ENCODE measurements at regions not wholly inside any gene's neighbourhood (a gene's known extent, or its start where the extent isn't known, plus 50 kb on each side); places are given as distances from the start of the nearest gene placed in this dataset.

- no peak overlapping the region for H3K4me2 ChIP-seq (ENCODE audit: low read depth, low read length)
- no peak for TF ChIP-seq RCOR1 (IDR thresholded peaks at IDR 0.05; ENCODE audit: insufficient replicate concordance, low read length)
- no peak for TF ChIP-seq MAZ (IDR thresholded peaks at IDR 0.05; ENCODE audit: borderline replicate concordance, low read depth, low read length)
- no peak for TF ChIP-seq RAD21 (IDR thresholded peaks at IDR 0.05; ENCODE audit: low read length)
- TF ChIP-seq, protein P1, sequence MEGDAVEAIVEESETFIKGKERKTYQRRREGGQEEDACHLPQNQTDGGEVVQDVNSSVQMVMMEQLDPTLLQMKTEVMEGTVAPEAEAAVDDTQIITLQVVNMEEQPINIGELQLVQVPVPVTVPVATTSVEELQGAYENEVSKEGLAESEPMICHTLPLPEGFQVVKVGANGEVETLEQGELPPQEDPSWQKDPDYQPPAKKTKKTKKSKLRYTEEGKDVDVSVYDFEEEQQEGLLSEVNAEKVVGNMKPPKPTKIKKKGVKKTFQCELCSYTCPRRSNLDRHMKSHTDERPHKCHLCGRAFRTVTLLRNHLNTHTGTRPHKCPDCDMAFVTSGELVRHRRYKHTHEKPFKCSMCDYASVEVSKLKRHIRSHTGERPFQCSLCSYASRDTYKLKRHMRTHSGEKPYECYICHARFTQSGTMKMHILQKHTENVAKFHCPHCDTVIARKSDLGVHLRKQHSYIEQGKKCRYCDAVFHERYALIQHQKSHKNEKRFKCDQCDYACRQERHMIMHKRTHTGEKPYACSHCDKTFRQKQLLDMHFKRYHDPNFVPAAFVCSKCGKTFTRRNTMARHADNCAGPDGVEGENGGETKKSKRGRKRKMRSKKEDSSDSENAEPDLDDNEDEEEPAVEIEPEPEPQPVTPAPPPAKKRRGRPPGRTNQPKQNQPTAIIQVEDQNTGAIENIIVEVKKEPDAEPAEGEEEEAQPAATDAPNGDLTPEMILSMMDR (conservative IDR thresholded peaks at IDR 0.05; ENCODE audit: low read depth, low read length): no peak
- no peak for TF ChIP-seq POLR2A (IDR thresholded peaks at IDR 0.05; ENCODE audit: low read depth, low read length)
- no peak for TF ChIP-seq CEBPB (IDR thresholded peaks at IDR 0.05; ENCODE audit: low read depth, low read length)
- no peak for TF ChIP-seq CHD1 (IDR thresholded peaks at IDR 0.05; ENCODE audit: low read depth, low read length)
- no peak for TF ChIP-seq NFE2L2 (IDR thresholded peaks at IDR 0.05; ENCODE audit: low read depth, low read length)
- no peak for TF ChIP-seq SMC3 (IDR thresholded peaks at IDR 0.05; ENCODE audit: low read depth, low read length)
- no peak for TF ChIP-seq MXI1 (IDR thresholded peaks at IDR 0.05; ENCODE audit: borderline replicate concordance, low read depth, low read length)
- no peak for TF ChIP-seq ELK1 (IDR thresholded peaks at IDR 0.05; ENCODE audit: borderline replicate concordance, low read depth, low read length)
- no peak for TF ChIP-seq FOS (IDR thresholded peaks at IDR 0.05; ENCODE audit: low read depth, low read length)
- TF ChIP-seq MAFK (IDR thresholded peaks at IDR 0.05; ENCODE audit: low read depth, low read length): no peak
- TF ChIP-seq BHLHE40 (IDR thresholded peaks at IDR 0.05; ENCODE audit: low read depth, low read length): no peak
- TF ChIP-seq, protein P2, sequence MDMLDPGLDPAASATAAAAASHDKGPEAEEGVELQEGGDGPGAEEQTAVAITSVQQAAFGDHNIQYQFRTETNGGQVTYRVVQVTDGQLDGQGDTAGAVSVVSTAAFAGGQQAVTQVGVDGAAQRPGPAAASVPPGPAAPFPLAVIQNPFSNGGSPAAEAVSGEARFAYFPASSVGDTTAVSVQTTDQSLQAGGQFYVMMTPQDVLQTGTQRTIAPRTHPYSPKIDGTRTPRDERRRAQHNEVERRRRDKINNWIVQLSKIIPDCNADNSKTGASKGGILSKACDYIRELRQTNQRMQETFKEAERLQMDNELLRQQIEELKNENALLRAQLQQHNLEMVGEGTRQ (IDR thresholded peaks at IDR 0.05; ENCODE audit: low read depth, low read length): no peak
- TF ChIP-seq RFX5 (IDR thresholded peaks at IDR 0.05; ENCODE audit: low read depth, low read length): no peak
- no peak overlapping the region for H3K23ac ChIP-seq (ENCODE audit: low read depth, low read length)
- ChIA-PET POLR2A (ENCODE audit: unreplicated experiment) (no interaction called here), CTCF (interaction anchor here (0.6 kb wide), 1 partner anchor 115 kb away, joined by 3 read pairs; no protein-coding TSS in a partner anchor)
- H2BK20ac ChIP-seq (ENCODE audit: low read depth, low read length): no peak overlapping the region
- DNase-seq (no peak), ATAC-seq (ENCODE audit: low read depth) (no peak)
- no peak overlapping the region for H3K14ac ChIP-seq (replicated peaks; ENCODE audit: low read depth, low read length)
- H3K27ac ChIP-seq (ENCODE audit: insufficient read depth, low read length): no peak overlapping the region
- peaks cover 9% of the 10 kb centered on the region for H3K9me3 ChIP-seq (ENCODE audit: control insufficient read depth, insufficient read depth, low read length)
- H3K9ac ChIP-seq (ENCODE audit: low read depth, low read length): no peak overlapping the region
- in situ Hi-C loops (cut with MboI; ENCODE audit: low sequenced_read_pairs) (no loop called here), dilution Hi-C loops (cut with HindIII; ENCODE audit: low sequenced_read_pairs, unreplicated experiment) (no loop called here), intact Hi-C loops (cut with micrococcal nuclease) (no loop called here)
- H4K8ac ChIP-seq (ENCODE audit: low read depth in 2 of 2, low read length in 2 of 2): no peak overlapping the region
- H2BK15ac ChIP-seq (ENCODE audit: low read depth, low read length): no peak overlapping the region
- H3K9me1 ChIP-seq (ENCODE audit: insufficient read depth, low read length): no peaks in the 10 kb centered on the region
- H2BK5ac ChIP-seq (ENCODE audit: low read depth, low read length, poor library complexity, severe bottlenecking): no peak overlapping the region
- no peaks in the 10 kb centered on the region for H3K79me1 ChIP-seq (ENCODE audit: low read depth in 1 of 2, low read length in 2 of 2)
- no peak overlapping the region for H4K5ac ChIP-seq (ENCODE audit: low read depth, low read length)
- no peaks in the 10 kb centered on the region for H3K4me1 ChIP-seq (ENCODE audit: control insufficient read depth, insufficient read depth, low read length)
- H4K20me1 ChIP-seq (ENCODE audit: insufficient read depth, low read length): no peaks in the 10 kb centered on the region
- H3K36me3 ChIP-seq (ENCODE audit: control insufficient read depth, insufficient read depth, low read length): no peaks in the 10 kb centered on the region
- BruUV-seq (replicated peaks): no TSS peak
- no peak overlapping the region for H2AK9ac ChIP-seq (replicated peaks; ENCODE audit: low read depth, low read length, poor library complexity)
- no peak overlapping the region for H3K18ac ChIP-seq (ENCODE audit: low read depth, low read length)
- H4K91ac ChIP-seq (ENCODE audit: insufficient read depth, low read depth, low read length): no peak overlapping the region
- H3K4ac ChIP-seq (ENCODE audit: low read depth, low read length): no peak overlapping the region
- peaks cover 2% of the 10 kb centered on the region; the same call in 1 of the 2 replicates for H3K27me3 ChIP-seq (ENCODE audit: control insufficient read depth, insufficient read depth, low read length)
- 63% methylated on average over 2 of the region's 5 CpGs; no CpG with 5 or more reads in 1 of the 2 experiments for WGBS, 2 experiments (ENCODE audit: extremely low coverage in 2 of 2, insufficient read length in 1 of 2)
- no peak overlapping the region for H2AK5ac ChIP-seq (ENCODE audit: low read depth, low read length)
- H2BK120ac ChIP-seq (ENCODE audit: low read depth, low read length): no peak overlapping the region
- no peak overlapping the region for H3K4me3 ChIP-seq (ENCODE audit: insufficient read depth, low read depth, low read length)
- H3K56ac ChIP-seq (ENCODE audit: extremely low read depth, insufficient read depth, low read length): no peak overlapping the region
- H2AFZ ChIP-seq (replicated peaks; ENCODE audit: low read length, poor library complexity): no peak overlapping the region
Measured at GRCh38 chr4:183374950-183375555, 52.8 kb upstream of the CLDN24 start.
